Activated CD4-positive, alpha-beta T cell treated with anti-CD3 and anti-CD28 coated beads, Interleukin-2, amount 50 U/mL, for 48 hours (primary cell): ENCODE measurements at regions not wholly inside any gene's neighbourhood (a gene's known extent, or its start where the extent isn't known, plus 50 kb on each side); places are given as distances from the start of the nearest gene placed in this dataset.

Source experiments
- DNase-seq, 2 experiments: peaks; one replicate each; pipeline ENCODE4 v3.0.0-alpha.2; 2020

- DNase-seq, result no peak
Observed at GRCh38 chr11:115722711-115723110, 218.5 kb upstream of the CADM1 start.

- no peak for DNase-seq
Observed at GRCh38 chr11:115721296-115721995, 217.2 kb upstream of the CADM1 start.

- DNase-seq, result no peak
Observed at GRCh38 chr11:115720602-115721245, 216.5 kb upstream of the CADM1 start.

- no peak for DNase-seq
Observed at GRCh38 chr11:115718945-115719344, 214.7 kb upstream of the CADM1 start.

GRCh38 chr11:115718106-115718505, 213.9 kb upstream of the CADM1 start:
- DNase-seq, result no peak

GRCh38 chr11:115716601-115717529, 212.7 kb upstream of the CADM1 start:
- no peak for DNase-seq

DNA sequence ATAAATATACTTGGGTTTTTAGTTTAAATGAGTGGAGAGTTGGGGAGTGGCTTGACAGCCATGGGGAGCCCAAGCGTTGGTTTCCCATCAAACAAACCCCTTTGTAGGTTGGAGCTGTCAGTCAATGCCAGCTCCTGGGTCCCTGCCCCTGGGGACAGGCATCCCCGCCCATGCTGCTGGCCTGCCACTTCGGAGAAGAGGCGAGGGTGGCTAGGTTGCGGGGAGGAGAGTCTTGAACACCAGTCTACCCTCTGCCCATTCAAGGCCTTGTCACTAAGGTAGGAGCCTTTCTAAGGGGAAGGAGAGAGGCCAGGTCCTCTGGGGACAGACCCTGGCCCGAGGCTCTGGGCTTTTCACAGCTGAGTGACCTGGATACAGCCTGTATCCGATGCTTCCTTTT, 211.9 kb upstream of the CADM1 start:
- no peak for DNase-seq

GRCh38 chr11:115715251-115715770, 211.1 kb upstream of the CADM1 start:
- no peak for DNase-seq

GRCh38 chr11:115712296-115712695, 208.1 kb upstream of the CADM1 start:
- DNase-seq, result no peak

- DNase-seq, result no peak
Observed at GRCh38 chr11:115710980-115711379, 206.8 kb upstream of the CADM1 start.

DNA sequence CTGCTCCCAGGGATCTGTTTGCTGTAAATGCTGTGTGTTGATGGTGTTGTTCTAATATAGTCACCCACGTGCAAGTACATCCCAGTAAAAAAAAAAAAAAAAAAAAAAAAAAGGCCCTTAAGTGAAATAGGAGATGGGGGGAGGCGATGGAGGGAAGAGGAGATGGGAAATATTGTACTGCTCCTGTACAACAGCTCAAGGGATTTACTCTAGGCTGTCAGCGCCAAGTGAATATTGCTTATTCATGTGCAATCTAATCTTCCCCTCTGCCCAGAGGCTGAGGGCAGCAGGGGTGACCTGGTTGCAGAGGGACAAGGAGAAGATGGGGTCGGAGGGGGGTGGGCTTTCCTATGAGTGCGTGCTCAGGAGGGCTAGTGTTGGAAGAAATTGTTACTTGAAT, 206.2 kb upstream of the CADM1 start:
- DNase-seq, result no peak

GRCh38 chr11:115709297-115709696, 205.1 kb upstream of the CADM1 start:
- DNase-seq, result no peak

GRCh38 chr11:115707180-115707905, 203.1 kb upstream of the CADM1 start:
- DNase-seq, result no peak

- DNase-seq, result no peak
Observed at GRCh38 chr11:115706626-115707135, 202.5 kb upstream of the CADM1 start.

DNA sequence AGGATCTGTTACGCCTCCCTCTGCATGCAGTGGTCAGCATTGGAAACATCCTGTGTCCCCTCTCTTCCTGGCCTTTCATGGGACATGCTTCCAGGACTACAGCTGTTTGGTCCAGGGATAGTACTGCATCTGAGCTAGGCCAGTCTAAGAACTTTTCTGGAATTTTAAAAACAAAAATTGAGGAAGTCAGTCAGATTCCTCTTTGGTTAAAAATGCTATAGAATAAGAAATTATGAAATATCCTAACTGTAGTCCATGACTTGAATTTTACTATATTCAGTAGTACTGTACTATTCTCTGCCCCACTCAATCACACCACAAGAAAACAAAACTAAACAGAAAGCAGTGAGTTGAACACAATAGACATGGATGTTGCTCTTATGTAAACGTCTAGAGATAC, 201.0 kb upstream of the CADM1 start:
- DNase-seq, result no peak

GRCh38 chr11:115700981-115701875, 197.0 kb upstream of the CADM1 start:
- DNase-seq, result no peak

GRCh38 chr11:115700496-115700895, 196.3 kb upstream of the CADM1 start:
- DNase-seq, result no peak

DNA sequence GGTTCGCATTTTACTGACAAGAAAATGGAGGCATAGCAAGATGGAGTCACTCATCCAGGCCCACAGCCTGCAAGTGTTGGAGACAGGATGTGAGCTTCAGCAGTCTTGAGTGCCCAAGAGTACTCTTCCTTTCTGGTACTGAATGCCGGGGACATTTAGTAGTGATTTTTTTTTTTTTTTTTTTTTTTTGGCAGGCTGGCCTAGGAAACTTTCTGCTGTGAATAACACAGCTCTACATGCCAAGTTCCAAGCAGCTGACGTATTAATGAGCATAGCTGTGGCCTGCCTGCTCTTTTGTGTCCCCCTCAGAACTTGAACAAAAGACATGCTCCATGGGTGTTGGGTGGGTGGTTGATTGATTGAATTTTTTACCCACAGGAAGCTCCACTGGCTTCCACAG, 195.5 kb upstream of the CADM1 start:
- no peak for DNase-seq

- no peak for DNase-seq
Observed at GRCh38 chr11:115699326-115699725, 195.1 kb upstream of the CADM1 start.

- DNase-seq, result no peak
Observed at GRCh38 chr11:115698243-115698642, 194.0 kb upstream of the CADM1 start.

DNA sequence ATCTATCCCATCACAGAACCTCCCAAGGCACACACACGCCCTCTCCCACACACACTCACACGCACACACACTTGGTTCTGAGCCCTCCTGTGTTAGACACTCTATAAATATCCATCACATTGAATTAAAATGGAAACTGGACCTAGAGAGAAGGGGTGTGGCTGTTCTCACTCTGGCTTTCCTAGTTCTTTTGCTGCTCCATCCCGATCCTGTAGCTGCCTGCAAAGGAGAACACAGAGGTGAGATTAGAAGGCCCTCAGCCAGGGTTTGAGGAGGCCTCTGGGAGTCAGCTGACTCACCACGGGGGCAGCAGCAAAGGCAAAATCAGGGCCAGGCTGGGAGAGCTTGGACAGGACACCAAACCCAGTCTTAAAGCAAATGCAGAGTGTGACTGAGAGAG, 192.3 kb upstream of the CADM1 start:
- no peak for DNase-seq
